GM19238 (cell line): ENCODE measurements at regions not wholly inside any gene's neighbourhood (a gene's known extent, or its start where the extent isn't known, plus 50 kb on each side); places are given as distances from the start of the nearest gene placed in this dataset.
"Not testable (repeated sequence)": the region's sequence is repeated elsewhere in the genome, so short reads cannot be mapped to it uniquely, and the experiment has no call there.

Source experiments
- DNase-seq: peaks from one replicate; pipeline ENCODE4 v3.0.0; 2011; ENCODE audit warnings: low spot score; ENCODE audit not compliant: insufficient read length

DNA sequence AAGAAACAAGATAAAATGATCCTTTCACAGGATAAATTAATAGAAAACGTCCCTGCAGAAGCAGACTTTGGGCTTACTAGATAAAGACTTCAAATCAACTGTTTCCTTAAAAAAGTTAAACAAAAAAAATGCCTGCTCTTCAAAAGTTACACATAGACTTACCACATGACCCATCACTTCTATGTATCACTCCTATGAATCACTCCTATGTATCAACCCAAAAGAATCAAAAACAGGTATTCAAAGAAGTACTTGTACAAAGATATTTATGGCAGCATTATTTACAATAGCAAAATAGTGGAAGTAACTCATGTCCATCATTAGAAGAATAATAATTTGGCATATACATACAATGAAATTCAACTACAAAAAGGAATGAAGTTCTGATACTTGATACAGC lies 56.3 kb upstream of the PRDM9 start:
- DNase-seq, result no peak

DNA sequence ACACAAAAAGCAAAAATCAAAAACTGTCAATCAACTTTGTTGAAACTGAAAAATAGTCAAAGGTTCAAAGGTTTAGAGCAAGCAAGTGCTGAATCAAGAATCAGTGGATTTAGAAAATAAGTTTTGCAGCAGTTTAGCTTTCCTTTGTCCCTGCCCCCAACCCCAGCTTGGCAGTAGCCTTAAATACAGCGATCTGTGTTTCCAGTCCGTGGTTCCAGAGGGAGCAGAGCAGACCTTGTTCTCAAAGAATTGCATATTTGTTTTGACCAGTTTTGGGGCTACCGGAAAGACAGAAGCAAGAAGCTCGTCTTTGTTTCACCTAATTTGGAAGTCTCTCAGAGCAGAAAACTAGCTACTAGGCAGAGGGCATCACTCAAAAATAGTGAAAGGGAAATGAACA lies 57.2 kb upstream of the PRDM9 start:
- no peak for DNase-seq

DNA sequence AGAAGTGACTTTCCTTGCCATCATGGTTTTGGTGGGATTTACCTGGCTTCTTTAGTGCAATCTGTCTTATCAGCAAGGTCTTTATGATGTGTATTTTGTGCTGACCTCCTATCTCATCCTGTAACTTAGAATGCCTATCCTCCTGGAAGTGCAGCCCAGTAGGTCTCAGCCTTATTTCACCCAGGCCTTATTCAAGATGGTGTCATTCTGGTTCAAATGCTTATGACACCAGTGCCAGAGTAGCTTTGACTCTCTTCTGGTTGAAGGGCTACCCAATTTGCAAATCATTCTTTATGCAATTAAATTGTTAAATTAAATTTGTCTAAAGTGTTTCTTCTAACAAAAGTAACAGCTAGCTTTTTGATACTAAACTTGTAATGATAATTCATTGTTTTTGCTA lies 58.8 kb upstream of the PRDM9 start:
- DNase-seq, result no peak

DNA sequence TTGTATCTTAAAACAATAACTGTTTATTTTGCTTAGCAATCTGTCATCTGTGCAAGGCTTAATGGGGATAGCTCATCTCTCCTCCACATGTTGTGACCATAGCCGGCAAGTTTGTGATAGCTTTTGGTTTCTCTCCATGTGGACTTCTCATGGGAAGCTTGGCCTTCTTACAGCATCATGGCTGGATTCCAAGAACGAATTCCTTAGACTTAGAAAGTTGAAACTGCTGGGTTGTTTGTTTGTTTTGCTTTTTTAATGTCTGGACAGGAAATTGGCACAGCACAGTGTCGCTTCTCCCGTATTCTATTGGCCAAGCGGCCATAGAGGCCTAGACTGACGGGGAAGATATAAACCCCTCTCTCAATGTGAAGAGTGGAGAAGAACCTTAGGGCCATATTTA lies 61.0 kb upstream of the PRDM9 start:
- DNase-seq, result no peak

DNA sequence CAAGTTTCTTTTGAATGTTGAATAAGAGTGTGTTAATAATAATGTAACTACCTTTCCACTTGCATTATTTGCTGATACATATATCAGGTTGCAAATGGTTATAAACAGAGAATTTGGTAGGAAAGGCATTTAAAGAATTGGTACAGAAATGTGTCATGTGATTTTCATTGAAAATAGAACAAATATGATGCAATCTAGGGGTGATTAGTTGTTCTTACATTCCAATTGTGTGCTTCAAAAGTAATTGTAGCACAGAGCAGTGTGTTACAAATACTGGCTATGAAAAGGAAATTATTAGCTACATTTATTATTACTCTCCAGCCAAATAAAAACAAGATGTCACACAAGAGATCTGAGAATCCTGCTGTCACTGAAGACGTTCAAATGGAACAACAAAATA lies 61.8 kb upstream of the PRDM9 start:
- no peak for DNase-seq

DNA sequence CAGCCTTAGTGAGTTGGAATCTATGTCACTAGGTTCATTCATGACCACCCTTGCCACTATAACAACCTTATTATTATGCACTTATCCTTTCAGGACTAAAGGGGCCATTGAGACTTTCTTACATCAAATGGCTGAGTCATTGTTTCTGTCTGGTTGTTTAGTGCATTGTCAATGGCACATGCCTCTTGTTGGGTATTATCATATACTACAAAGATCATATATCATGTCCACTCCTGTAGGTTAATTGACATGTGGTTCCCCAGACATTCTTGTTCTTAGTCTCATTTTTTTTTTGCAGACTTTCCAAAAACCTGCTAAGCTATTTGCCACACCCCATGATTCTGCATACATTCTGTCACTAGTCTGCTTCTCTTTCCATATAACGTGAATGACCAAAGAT lies 66.7 kb upstream of the PRDM9 start:
- DNase-seq, result no peak

DNA sequence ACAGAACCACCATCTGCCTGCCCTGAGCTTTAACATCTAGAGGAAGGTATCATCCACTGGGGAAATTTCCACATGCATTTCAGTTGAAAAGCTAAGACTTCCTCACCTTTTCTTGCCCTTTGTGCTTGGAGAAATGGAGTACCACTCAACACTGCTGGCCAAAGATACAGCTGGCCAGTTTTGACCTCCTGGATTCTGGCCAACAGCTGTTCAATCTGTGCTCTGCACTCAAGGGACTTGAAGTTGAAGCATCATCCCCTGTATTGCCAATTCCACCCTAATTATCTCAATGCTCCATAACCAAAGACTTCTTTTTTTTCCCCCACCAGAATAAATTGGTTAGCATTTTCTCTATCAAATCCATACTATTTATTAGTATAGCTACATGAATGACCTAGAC lies 70.4 kb upstream of the PRDM9 start:
- DNase-seq, result no peak

DNA sequence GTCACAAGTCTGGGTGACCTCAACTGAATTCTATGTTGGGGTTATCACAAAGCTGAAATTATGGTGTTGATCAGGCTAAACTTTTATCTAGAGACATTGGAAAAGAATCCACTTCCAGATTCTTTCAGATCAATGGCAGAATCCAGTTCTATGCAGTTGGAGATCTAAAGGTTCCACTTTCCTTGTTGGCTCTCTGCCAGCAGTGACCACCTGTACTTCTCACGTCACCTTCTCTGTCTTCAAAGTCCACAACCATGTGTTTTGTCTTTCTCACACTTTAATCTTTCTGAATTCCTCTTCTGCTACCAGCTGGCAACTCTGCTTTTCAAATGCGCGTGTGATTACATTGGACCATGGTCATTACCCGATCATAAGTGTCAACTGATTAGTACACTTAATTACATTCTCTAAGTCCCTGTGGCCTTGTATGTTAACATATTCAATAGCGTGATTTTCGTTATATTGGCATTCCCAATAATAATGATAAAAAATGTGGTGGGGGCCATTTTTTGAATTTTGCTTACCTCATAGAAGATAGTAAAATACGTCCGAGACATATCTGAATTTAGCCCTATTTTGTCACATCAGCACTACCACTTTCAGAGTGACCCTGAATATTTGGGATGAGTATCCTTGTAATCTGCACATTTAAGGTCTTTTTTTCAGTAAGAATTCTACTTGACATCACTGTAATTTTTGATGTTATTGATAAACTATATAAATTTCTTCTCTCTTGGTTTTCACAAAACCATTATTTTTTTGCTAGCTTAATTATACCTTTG lies 73.7 kb upstream of the PRDM9 start:
- DNase-seq, result no peak

DNA sequence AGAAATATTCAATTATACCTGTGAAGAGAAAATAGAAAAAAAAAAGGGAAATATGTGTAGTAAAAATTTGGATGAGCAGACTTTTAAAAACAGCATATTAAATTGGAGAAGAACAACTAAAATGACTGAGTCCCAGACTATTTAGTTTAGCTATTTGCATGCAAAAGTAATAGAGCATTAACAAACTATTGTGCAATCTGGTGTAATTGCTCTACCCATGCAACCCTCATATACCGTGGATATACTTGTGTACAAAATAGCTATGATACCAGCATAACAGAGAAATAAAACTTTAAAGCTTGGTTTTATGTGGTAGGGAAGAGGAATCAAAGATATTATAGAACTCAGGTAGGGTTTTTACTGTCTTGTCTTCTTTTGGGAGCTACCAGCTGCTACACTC lies 78.7 kb upstream of the PRDM9 start:
- DNase-seq, result no peak

DNA sequence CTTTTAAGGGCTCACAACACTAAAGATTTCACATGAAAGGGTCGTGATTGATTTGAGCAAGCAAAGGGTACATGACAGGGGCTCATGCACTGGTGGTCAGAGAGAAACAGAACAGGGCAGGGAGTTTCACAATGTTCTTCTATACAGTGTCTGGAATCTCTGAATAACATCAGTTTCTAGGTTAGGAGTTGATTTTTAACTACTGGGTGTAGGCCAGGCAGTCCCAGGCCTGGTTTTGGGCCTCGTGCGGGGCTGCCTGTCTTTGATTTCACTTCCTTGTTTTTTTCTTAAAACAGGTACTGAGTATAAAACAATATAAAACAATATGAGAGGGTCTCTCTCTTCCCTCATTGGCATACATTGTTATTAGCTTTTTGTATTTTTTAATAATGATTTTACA lies 87.2 kb upstream of the PRDM9 start:
- DNase-seq, result not testable (repeated sequence)

DNA sequence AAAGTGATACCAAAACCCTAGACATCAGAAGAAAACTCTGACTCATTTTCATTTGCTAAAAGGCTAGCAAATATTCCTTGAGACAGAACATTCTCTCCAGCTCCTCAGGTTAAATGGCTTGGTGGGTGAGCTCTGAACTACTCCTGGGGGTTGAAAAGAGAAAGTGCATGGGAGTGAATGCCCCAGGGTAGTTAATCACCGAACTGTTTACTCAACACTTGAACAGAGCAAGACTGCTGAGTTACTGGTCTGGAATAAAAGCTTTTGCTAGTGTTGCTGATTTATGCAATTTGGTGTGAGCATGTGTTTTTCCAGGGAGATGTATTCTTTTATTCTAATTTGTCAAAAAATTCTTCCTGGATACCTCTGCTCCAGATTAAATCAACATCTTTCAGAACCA lies 88.3 kb upstream of the PRDM9 start:
- DNase-seq, result no peak

DNA sequence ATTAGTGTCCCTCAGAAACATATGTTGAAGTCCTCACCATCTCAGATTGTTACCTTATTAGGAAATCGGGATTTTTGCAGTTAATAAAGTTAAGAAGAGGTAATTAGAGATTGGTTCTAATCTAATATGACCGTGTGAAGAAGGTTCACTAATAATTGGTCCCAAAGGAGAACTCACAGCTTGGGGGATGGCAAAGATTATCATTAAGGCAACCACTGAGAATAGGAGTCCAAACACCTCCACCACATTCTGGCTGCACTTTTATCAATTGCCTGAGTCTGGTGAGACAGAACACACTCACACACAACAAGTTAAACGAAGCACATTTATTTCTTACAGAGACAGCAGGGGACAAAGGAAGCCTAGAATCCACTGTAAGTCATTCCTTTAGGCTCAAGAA lies 94.9 kb upstream of the PRDM9 start:
- DNase-seq, result no peak

DNA sequence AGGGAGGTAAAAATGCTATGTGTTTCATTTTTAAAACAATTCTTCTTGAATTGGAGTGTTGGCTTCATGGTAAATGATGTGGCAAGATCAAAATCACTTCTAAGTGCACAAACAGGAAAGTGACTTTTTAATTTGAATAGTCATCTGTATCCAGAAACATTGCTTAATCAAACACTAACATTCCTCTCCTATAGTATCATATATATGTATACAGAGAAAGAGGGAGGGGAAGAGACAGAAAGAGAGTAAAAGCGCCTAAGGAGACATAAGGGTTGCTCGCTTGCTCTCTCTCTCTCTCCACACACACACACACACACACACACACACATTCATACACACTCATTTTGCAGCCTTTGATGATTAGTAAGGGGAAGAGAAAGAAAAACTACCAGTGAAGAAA lies 95.4 kb upstream of the PRDM9 start:
- no peak for DNase-seq

DNA sequence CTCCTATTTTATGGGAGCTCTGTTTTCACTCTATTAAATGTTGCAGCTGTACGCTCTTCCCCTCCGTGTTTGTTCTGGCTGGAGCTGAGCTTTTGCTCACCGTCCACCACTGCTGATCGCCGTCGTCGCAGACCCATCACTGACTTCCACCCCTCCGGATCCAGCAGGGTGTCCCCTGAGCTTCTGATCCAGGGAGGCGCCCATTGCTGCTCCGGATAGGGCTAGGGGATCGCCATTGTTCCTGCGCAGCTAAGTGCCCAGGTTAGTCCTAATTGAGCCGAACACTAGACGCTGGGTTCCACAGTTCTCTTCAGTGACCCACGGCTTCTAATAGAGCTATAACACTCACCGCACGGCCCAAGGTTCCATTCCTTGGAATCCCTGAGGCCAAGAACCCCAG lies 96.2 kb upstream of the PRDM9 start:
- DNase-seq, result no peak

DNA sequence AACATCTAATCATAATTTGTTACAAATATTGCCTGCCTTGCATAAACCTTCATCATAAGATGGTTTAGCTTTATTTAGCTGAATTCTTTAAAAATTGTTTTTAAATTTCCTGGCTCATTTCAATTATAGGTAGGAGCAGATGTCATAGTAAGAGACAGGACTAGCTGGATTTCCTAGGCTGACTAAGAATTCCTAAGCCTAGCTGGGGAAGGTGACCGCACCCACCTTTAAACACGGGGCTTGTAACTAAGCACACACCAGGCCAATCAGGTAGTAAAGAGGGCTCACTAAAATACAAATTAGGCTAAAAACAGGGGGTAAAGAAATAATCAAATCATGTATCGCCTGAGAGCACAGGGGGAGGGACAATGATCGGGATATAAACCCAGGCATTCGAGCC lies 96.6 kb upstream of the PRDM9 start:
- not testable (repeated sequence) for DNase-seq

DNA sequence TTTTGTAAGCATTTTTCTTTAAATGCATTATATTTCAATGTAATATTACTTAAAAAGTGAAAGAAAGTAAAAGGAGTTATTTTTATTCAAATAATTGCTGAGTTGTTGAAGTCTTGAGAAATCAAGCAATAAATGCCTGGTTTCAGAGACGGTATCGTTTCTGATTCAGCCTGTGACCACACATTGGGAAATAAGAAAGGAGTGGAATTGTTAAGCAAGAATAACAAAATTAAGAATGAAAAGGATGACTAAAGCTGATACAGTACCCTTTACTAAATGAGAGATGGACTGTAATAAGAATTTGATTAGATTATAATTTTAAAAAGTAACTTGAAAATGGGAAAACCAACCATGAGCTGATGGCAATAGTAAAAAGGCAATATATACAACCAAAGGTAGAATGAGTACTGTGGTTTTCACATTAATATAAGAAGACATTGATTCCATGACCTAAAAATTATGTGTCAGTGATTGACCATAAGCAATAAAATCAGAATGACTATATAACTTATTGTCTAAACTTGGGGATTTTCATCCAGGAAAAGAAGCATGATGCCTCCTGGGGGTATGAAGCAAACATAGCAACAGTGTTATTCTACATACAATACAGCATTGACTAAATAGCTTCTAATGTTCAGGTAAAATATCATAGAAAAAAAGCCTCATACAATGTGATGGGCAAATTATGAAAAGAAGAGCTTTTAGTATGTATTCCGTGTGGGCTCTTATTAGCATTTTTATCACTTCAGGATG lies 101.9 kb upstream of the PRDM9 start:
- no peak for DNase-seq

DNA sequence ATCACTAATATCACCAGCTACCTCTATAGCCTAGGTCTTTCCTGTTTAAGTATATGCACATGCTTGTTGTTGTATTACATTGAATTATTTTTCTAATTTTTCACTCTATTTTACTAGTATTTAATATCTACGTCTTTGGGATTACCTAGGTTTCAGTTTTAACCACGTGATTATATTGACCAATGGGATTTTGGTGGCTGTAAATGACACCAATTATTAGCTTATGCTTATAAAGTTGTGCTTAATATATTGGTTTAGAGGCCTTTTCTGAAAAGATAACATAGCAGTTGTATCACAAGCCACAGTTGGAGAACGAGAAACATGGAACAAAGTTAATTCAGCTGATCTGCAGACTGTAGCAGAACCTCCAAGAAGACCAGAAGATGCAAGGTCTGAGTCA lies 104.8 kb upstream of the PRDM9 start:
- DNase-seq, result no peak

DNA sequence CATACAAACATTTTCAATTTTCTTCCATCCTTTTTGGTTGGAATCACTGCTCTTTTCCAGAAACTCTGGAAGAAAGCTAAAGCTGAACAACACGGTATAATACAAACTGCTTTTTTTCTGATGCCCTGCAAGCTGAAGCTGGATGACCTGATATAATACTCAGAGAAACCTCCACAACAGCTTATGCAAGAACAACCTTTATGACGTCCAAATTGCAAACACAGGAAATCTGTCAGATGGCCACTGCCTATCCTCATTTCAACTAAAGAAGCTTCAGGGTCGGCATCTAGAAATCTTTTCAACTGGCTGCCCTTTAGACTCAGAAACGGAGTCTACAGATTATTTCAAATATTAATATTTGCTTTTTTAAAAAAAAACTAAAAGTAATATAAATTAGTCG lies 106.5 kb upstream of the PRDM9 start:
- no peak for DNase-seq

DNA sequence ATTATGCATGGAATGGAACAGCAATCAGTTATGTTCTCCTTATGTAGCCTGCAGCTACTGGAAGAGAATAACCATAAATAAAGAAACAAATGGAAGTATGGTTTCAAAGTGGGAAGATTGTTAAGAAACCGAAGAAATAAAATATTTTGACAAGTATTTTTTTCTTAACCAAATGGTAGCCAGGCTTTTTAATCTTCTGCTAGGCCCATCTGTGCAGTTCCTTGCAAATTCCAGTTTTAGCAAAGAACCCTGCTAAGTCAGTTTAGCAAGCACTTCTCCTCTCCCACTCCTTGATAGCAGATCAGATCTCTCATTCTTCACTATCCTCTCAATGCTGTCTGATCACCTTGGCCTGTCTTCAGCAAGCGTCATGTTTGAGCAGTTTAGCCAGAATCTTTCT lies 111.1 kb upstream of the PRDM9 start:
- DNase-seq, result no peak

DNA sequence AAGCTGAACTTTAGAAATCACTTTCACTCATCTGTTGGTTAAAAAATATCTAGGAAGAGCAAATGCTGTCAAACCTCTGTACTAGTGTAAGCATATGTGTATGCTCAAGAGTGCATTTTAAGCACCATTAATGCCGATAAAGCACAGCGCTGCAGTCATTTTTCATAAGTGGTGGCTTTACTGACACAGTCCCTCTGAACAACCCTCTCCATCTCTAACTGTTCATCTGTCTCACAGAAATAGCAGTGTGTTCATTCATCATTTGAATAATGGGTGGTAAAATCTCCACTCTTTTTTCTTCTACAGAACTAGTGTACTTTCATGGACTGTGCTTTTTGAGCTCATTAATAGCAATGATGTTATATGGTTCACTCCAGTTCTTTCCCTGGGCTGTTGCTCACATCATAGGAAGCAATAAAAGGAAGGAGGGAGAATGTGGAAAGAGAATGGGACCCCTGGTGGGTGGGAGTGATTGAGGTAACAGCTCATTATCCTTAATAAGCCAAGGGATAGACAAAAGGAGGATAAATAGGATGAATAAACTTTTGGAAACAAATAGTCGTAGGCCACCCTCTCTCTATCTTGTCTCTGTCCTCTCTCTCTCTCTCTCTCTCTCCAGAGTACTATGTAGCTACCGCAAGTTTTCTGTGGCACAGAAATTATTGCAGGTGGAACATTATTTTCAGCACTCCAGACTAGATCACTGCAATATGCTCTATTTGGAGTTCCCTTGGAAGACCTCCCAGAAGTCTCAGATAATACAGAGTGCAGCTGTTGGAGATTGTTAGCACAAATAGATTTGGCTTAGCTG lies 117.9 kb upstream of the PRDM9 start:
- no peak for DNase-seq

DNA sequence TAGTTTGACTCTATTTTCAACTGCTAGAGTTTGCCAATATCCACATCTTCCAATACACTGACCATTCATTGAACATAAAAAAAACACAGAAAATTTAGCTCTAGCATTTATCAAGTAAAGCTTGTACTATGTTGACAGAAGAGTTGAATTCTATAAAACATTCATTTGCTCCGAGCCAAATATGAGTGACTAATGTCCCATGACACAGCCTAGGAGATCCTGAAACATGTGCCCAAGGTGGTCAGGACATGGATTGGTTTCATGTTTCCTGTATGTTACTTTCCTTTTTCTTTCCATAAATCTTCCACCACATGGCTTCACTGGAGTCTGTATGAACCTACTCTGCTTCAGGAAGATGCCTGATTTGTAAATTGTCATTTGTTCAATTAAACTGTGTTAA lies 122.4 kb upstream of the PRDM9 start:
- DNase-seq, result no peak

DNA sequence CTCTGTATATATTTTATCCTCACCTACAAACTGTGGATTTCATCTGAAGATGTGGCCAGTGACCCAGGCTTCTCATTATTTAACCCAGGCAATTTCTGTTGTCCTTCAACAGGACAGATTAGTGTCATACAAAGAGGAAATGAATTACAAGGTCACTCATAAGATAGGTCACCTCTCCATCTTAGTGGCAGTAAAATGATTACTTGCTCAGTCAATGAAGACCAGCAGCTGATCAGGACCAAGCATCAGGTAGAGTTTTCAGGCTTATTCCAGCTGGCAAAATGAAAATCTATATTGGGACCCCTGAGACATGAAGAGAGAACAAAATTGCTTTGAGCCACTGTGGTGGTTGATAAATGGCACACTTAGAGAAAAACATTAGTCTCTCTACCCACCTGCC lies 135.2 kb upstream of the PRDM9 start:
- no peak for DNase-seq
